SKM-1 treated with dmso at 0.1 percent for 144 hours (cell line): ENCODE measurements at regions not wholly inside any gene's neighbourhood (a gene's known extent, or its start where the extent isn't known, plus 50 kb on each side); places are given as distances from the start of the nearest gene placed in this dataset.
A peak's percentile ranks its signal among the peaks of the same experiment; 100 is the strongest.

Experiments used
- DNase-seq: peaks from one replicate; lab custom pipeline; 2025; ENCODE audit not compliant: unreplicated experiment; lab: John Stamatoyannopoulos, UW

GRCh38 chr13:44117816-44118215 lies 238.1 kb downstream of the LACC1 start:
- no peak for DNase-seq

DNA sequence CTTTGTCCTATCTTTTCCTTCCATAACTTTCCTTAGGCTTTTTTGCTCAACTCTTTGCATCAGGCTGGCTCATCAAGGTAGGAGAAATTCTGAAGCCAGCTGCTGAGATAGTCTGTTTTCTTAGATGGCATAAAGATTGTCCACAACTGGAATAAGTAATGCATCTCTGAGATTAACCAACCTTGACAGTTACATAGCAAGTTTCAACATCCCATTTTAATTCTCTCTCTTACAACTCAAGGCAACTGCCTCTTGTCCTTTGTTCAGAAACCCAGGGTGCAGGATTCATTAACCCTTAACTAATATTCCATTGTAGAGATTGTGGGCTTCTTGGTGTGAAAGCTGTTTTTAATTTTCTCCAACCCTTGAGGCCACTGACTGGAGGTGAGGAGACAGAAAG lies 239.2 kb downstream of the LACC1 start:
- DNase-seq, result no peak

GRCh38 chr13:44120043-44120442 lies 240.3 kb downstream of the LACC1 start:
- no peak for DNase-seq

- no peak for DNase-seq
Measured at GRCh38 chr13:44120849-44121755, 241.4 kb downstream of the LACC1 start.

- DNase-seq, result no peak
Measured at GRCh38 chr13:44124352-44124751, 244.6 kb downstream of the LACC1 start.

DNA sequence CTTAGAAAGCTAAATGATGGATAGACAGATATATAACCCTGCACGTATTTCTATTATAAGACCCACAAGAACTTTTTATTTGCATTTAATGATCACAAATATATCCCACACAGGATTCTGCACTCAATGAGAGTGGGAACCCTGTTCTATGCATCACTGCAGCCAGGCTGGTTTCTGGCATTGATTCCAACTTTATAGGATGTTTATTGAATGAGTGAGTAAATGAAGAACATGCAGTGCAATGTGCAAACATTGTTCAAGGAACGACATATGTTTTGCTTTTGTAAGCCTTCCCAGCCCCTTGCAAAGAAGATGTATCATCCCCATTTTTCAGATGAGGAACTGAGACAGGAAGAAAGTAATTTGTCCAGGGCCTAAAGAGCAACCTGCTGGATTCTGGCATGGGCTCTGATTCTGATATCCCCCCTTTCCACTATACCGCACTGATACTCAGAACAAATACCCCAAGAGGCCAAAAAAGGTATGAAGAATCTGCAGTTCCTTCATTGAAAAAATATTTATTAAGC lies 246.3 kb downstream of the LACC1 start:
- no peak for DNase-seq

GRCh38 chr13:44128552-44129001 lies 245.0 kb upstream of the SERP2 start:
- DNase-seq, result no peak

- no peak for DNase-seq
Measured at GRCh38 chr13:44129418-44129817, 244.2 kb upstream of the SERP2 start.

- DNase-seq, result no peak
Measured at GRCh38 chr13:44131069-44131614, 242.5 kb upstream of the SERP2 start.

DNA sequence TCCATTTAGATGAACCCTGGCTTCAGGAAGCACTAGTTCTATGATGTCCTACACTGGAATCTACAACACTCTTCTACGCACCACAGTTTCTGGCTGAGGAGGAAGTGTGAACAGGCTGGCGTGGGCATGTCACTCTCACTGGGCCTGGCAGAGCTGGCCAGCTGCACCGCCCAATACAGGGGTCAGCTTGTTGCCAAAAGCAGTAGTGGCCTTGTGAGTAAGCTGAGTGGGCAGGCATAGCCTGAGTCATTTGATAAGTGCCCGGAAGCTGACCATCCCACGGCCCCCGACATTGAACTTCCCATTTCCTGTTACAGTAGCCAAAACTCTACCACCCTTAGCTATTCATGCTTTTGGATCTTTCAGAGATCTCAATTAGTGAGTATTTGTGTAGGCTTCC lies 240.9 kb upstream of the SERP2 start:
- no peak for DNase-seq

- DNase-seq, result no peak
Measured at GRCh38 chr13:44133626-44134025, 240.0 kb upstream of the SERP2 start.

GRCh38 chr13:44135566-44135965 lies 238.1 kb upstream of the SERP2 start:
- DNase-seq, result no peak

DNA sequence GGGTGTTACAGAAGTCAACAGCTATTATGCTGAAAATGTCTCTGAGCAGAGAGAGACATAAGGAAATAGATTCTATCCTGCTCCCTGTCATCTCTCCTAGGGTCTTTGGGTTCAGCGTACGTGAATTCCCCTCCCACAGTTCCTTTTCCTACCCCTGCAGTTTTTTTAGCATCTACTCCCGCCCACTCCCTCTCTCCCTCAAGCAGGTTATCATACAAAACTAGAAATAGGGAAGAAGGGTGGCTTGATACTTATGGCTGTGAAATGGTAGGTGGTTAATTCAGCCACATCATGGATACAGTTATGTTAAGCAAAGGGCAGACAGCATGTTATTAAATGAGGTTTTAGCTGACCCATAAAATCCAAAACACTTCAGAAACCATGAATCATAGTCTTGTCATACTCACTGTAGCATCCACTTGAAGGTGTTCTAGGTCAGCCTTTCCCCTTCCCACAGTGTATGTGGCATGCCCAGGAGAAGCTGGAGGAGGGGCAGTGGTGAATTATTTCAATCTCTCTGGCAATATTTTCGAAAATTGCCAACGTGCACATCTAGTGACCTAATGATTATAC lies 236.8 kb upstream of the SERP2 start:
- no peak for DNase-seq

GRCh38 chr13:44137466-44137865 lies 236.2 kb upstream of the SERP2 start:
- DNase-seq, result no peak

GRCh38 chr13:44140146-44140545 lies 233.5 kb upstream of the SERP2 start:
- no peak for DNase-seq

GRCh38 chr13:44140888-44141724 lies 232.5 kb upstream of the SERP2 start:
- DNase-seq, result no peak

GRCh38 chr13:44141725-44142539 lies 231.7 kb upstream of the SERP2 start:
- peak; percentile 89 for DNase-seq

- no peak for DNase-seq
Measured at GRCh38 chr13:44142540-44142867, 231.1 kb upstream of the SERP2 start.

- no peak for DNase-seq
Measured at GRCh38 chr13:44142941-44143665, 230.5 kb upstream of the SERP2 start.

- no peak for DNase-seq
Measured at GRCh38 chr13:44146138-44146537, 227.5 kb upstream of the SERP2 start.
